BJ (cell line): ENCODE measurements at regions not wholly inside any gene's neighbourhood (a gene's known extent, or its start where the extent isn't known, plus 50 kb on each side); places are given as distances from the start of the nearest gene placed in this dataset.

Source experiments
- CTCF ChIA-PET: fragments of 350-600 bp; formaldehyde crosslinking; extraction: SDS; loops from one replicate; lab custom pipeline; 2021; ENCODE audit warnings: antibody characterized with exemption, inconsistent platforms; lab: Yijun Ruan, JAX
- POLR2A ChIA-PET: fragments of 300-600 bp; sonication (Branson Sonifier 250); formaldehyde crosslinking; extraction: SDS; loops from one replicate; lab custom pipeline; 2021; ENCODE audit warnings: antibody characterized with exemption; lab: Charles Lee
- DNase-seq: peaks from one replicate; pipeline ENCODE4 v3.0.0-alpha.2; 2011; ENCODE audit warnings: low read depth
- H3K27me3 ChIP-seq: 2 replicates; pipeline ENCODE4 v1.6.0; 2011; ENCODE audit warnings: low read length; ENCODE audit not compliant: control insufficient read depth, insufficient read depth
- H3K36me3 ChIP-seq: 2 replicates; pipeline ENCODE4 v1.5.1; 2011; ENCODE audit warnings: low read length; ENCODE audit not compliant: control insufficient read depth, insufficient read depth
- H3K4me3 ChIP-seq: 2 replicates; pipeline ENCODE4 v1.5.1; 2011; ENCODE audit warnings: low read depth, mild to moderate bottlenecking, control low read depth, low read length
- TF ChIP-seq, protein P1 (sequence below): IDR thresholded peaks from 2 replicates; pipeline ENCODE4 v1.5.1; 2011; ENCODE audit warnings: low read depth, mild to moderate bottlenecking, control low read depth, inconsistent platforms, low read length, moderate library complexity; ENCODE audit not compliant: insufficient read depth

DNA sequence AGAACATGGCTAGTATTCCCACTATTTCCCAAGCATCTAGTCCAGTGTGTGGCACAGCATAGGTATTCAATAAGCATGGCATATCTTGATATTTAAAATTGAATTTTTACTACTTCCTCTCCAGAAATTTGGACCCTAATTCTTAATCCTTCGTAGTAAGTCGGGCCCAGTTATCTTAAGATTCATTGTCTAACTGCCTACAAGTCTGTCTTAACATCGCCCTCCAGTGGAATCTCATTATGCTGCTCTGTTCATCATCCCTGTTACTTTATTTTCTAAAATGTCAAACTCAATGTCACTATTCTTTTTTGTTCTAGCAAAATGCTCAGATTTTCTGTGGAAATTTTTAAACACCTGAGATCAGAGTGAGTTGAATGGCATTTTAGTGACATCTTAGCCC, 606.2 kb downstream of the KLHL13 start:
- Histone ChIP-seq H3K36me3 (no peaks in the 10 kb centered on the region), H3K27me3 (no peaks in the 10 kb centered on the region), H3K4me3 (no peak overlapping the region)
- ChIA-PET CTCF (no interaction called here), POLR2A (no interaction called here)
- no peak for DNase-seq
- TF ChIP-seq, protein P1, sequence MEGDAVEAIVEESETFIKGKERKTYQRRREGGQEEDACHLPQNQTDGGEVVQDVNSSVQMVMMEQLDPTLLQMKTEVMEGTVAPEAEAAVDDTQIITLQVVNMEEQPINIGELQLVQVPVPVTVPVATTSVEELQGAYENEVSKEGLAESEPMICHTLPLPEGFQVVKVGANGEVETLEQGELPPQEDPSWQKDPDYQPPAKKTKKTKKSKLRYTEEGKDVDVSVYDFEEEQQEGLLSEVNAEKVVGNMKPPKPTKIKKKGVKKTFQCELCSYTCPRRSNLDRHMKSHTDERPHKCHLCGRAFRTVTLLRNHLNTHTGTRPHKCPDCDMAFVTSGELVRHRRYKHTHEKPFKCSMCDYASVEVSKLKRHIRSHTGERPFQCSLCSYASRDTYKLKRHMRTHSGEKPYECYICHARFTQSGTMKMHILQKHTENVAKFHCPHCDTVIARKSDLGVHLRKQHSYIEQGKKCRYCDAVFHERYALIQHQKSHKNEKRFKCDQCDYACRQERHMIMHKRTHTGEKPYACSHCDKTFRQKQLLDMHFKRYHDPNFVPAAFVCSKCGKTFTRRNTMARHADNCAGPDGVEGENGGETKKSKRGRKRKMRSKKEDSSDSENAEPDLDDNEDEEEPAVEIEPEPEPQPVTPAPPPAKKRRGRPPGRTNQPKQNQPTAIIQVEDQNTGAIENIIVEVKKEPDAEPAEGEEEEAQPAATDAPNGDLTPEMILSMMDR: no peak

DNA sequence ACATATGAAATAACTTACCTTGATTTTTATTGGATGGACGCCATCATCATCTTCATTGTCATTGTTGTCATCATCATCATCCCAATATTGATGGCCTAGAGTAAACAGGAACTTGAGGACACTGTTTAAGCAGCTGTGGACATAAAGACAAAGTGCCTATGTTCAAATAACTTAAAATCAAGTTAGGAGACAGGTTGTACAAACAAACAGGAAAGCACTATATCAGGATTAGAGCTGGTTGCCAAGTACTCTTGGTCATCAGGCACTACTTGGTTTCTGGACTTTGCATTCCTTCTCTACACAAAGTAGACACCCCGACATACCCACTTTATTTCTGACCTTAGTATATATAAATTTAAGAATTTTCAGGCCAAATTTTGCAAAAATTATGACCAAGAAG, 608.6 kb downstream of the KLHL13 start:
- no peaks in the 10 kb centered on the region for H3K36me3 ChIP-seq
- no peak for DNase-seq
- TF ChIP-seq, protein P1: no peak
- no peaks in the 10 kb centered on the region for H3K27me3 ChIP-seq
- no peak overlapping the region for H3K4me3 ChIP-seq
- ChIA-PET CTCF (no interaction called here), POLR2A (no interaction called here)

DNA sequence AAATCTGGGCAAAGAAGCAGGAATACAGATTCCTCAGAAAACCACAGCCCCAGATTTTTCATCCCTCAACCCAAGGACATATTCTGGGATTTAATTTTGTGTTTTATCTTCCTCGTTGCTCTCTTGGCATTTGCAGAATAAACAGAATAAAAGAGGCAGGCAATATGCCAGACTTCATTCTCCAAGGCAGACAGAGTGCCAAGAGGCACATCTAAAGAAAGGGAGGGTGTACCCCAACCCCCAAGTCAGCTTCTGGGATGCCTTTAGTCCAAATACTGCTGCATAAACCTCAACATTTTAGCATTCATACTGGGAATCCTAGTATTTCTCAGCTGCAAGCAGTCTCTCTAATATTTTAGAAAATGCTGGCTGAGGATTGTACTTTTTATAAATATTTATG, 629.2 kb downstream of the KLHL13 start:
- Histone ChIP-seq H3K4me3 (no peak overlapping the region), H3K36me3 (no peaks in the 10 kb centered on the region), H3K27me3 (no peaks in the 10 kb centered on the region)
- DNase-seq: no peak
- TF ChIP-seq, protein P1: no peak
- CTCF ChIA-PET: no interaction called here
- POLR2A ChIA-PET: no interaction called here

DNA sequence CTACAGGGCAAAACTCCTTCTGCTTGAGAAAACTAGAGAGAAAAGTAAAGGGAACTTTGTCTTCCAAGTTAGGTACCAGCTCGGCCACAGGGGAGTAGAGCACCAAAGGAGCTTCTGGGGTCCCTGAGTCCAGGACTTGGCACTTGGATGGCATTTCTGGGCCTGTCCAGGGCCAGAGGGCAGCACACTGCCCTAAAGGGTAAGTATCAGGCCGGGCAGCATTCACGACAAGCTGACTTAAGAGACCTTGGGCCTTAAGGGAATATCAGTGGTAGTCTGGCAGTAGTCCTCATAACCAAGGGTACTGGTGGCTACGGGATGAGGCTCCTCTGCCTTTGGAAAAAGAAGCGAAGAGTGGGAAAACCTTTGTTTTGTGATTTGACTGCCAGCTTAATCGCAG, 632.7 kb downstream of the KLHL13 start:
- TF ChIP-seq, protein P1: no peak
- H3K4me3 ChIP-seq: no peak overlapping the region
- DNase-seq: no peak
- ChIA-PET CTCF (no interaction called here), POLR2A (no interaction called here)
- no peaks in the 10 kb centered on the region for H3K36me3 ChIP-seq
- H3K27me3 ChIP-seq: no peaks in the 10 kb centered on the region

DNA sequence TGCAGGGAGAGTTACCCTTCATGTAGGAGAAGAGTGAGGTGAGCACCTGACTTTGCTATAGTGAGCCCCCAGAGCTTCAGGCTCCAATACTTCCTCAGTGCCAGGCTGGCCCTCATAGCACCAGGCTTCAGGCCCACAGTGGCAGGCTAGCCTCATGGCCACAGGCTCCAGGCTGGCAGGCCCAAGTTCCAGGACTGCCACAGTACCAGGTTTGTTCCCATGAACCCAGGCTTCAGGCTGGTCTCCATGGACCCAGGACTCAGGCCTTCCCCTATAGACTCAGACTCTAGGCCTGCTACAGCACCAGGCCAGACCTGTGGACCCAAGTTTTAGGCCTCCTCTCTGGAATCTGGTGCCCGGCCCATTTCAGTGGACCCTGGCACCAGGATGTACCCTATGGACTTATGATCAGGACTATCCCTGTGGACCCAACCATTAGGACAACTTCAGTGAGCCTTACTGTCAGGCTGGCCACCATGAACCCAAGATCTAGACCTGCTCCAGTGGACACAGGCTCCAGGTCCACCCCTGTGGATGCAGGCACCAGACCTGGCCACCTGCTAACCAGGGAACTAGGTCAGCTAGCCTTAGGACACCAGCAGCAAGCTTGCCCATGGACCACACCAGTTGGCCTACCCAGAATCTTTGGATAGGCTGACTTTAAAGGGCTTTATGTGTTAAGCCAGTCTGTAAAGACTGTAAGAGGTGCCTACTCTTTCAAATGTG, 658.2 kb downstream of the KLHL13 start:
- Histone ChIP-seq H3K36me3 (no peaks in the 10 kb centered on the region), H3K27me3 (no peaks in the 10 kb centered on the region), H3K4me3 (no peak overlapping the region)
- ChIA-PET CTCF (no interaction called here), POLR2A (no interaction called here)
- no peak for DNase-seq
- TF ChIP-seq, protein P1: no peak
